ENCODE measurements at regions not wholly inside any gene's neighbourhood (a gene's known extent, or its start where the extent isn't known, plus 50 kb on each side); places are given as distances from the start of the nearest gene placed in this dataset.

DNA sequence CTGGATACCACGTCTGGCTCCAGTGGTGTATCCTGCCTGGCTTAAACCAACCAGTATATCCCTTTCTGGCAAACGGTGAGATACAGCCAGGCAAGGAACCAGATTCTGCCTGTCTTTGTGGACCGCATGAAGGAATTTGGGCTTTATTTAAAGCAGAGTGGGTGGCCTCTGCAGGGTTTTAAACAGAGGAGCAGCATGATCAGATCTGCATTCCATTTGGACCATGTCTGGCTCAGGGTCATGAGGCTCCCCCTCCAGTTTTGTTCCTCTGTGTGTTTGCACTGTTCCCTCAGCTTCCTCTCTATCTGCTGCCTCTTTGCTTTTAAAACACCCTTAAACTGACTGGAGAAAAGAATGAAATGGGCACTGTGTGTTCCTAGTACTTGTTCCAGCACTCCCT, 195.0 kb downstream of the GIPC2 start:
- TF ChIP-seq, protein P1, sequence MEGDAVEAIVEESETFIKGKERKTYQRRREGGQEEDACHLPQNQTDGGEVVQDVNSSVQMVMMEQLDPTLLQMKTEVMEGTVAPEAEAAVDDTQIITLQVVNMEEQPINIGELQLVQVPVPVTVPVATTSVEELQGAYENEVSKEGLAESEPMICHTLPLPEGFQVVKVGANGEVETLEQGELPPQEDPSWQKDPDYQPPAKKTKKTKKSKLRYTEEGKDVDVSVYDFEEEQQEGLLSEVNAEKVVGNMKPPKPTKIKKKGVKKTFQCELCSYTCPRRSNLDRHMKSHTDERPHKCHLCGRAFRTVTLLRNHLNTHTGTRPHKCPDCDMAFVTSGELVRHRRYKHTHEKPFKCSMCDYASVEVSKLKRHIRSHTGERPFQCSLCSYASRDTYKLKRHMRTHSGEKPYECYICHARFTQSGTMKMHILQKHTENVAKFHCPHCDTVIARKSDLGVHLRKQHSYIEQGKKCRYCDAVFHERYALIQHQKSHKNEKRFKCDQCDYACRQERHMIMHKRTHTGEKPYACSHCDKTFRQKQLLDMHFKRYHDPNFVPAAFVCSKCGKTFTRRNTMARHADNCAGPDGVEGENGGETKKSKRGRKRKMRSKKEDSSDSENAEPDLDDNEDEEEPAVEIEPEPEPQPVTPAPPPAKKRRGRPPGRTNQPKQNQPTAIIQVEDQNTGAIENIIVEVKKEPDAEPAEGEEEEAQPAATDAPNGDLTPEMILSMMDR (IDR thresholded peaks at IDR 0.05 in 8 of 11, conservative IDR thresholded peaks at IDR 0.05 in 3 of 11) = no peak
- no peak for TF ChIP-seq POLR2A (IDR thresholded peaks at IDR 0.05)
- no peak for TF ChIP-seq POLR2AphosphoS5 (IDR thresholded peaks at IDR 0.05)

All from spleen (tissue), 7 donors.